Type B pancreatic cell (in vitro differentiated cells): ENCODE measurements at regions not wholly inside any gene's neighbourhood (a gene's known extent, or its start where the extent isn't known, plus 50 kb on each side); places are given as distances from the start of the nearest gene placed in this dataset.

ENCODE experiments used
- DNase-seq: peaks from one replicate; pipeline ENCODE4 v3.0.0; 2021; ENCODE audit warnings: mixed read lengths; ENCODE audit not compliant: unreplicated experiment; ENCODE audit errors: extremely low spot score
- H3K27ac Mint-ChIP-seq: 2 replicates; pipeline ENCODE4 v1.8.0; 2021; ENCODE audit warnings: mild to moderate bottlenecking, mixed read lengths
- H3K27me3 Mint-ChIP-seq: 2 replicates; pipeline ENCODE4 v1.8.0; 2021; ENCODE audit warnings: mixed read lengths
- H3K36me3 Mint-ChIP-seq: 2 replicates; pipeline ENCODE4 v1.8.0; 2021; ENCODE audit warnings: mixed read lengths
- H3K4me1 Mint-ChIP-seq: one replicate; pipeline ENCODE4 v1.8.0; 2021; ENCODE audit warnings: mixed read lengths; ENCODE audit not compliant: unreplicated experiment
- H3K4me3 Mint-ChIP-seq: 2 replicates; pipeline ENCODE4 v1.8.0; 2021; ENCODE audit warnings: mild to moderate bottlenecking, mixed read lengths
- H3K9me3 Mint-ChIP-seq: 2 replicates; pipeline ENCODE4 v1.8.0; 2021; ENCODE audit warnings: mixed read lengths
- CTCF ChIP-seq: fragments of 200-600 bp; sonication (generic); conservative IDR thresholded peaks from 2 replicates; pipeline ENCODE4 v1.5.0; 2021; ENCODE audit warnings: antibody characterized with exemption, mild to moderate bottlenecking

GRCh38 chr11:112828421-112828820 lies 132.8 kb upstream of the NCAM1 start:
- TF ChIP-seq CTCF: no peak
- Mint-ChIP-seq H3K4me1 (peaks cover 15% of the 10 kb centered on the region), H3K36me3 (no peaks in the 10 kb centered on the region), H3K9me3 (peaks cover 4% of the 10 kb centered on the region), H3K27me3 (peaks cover 3% of the 10 kb centered on the region), H3K4me3 (no peak overlapping the region), H3K27ac (no peak overlapping the region)
- DNase-seq: no peak

GRCh38 chr11:112829971-112830654 lies 131.1 kb upstream of the NCAM1 start:
- Mint-ChIP-seq H3K4me3 (no peak overlapping the region), H3K27me3 (peaks cover 3% of the 10 kb centered on the region), H3K4me1 (peaks cover 24% of the 10 kb centered on the region), H3K27ac (no peak overlapping the region), H3K9me3 (peaks cover 4% of the 10 kb centered on the region), H3K36me3 (no peaks in the 10 kb centered on the region)
- no peak for DNase-seq
- no peak for TF ChIP-seq CTCF

GRCh38 chr11:112831041-112831440 lies 130.2 kb upstream of the NCAM1 start:
- DNase-seq: no peak
- Mint-ChIP-seq H3K27ac (no peak overlapping the region), H3K9me3 (peaks cover 4% of the 10 kb centered on the region), H3K4me1 (peaks cover 33% of the 10 kb centered on the region), H3K36me3 (no peaks in the 10 kb centered on the region), H3K27me3 (peaks cover 3% of the 10 kb centered on the region), H3K4me3 (no peak overlapping the region)
- no peak for TF ChIP-seq CTCF

GRCh38 chr11:112831969-112832766 lies 129.1 kb upstream of the NCAM1 start:
- Mint-ChIP-seq H3K9me3 (peaks cover 4% of the 10 kb centered on the region), H3K27ac (no peak overlapping the region), H3K4me1 (peaks cover 28% of the 10 kb centered on the region), H3K36me3 (no peaks in the 10 kb centered on the region), H3K4me3 (no peak overlapping the region), H3K27me3 (peaks cover 3% of the 10 kb centered on the region)
- no peak for TF ChIP-seq CTCF
- DNase-seq: no peak

GRCh38 chr11:112834277-112834755 lies 126.9 kb upstream of the NCAM1 start:
- Mint-ChIP-seq H3K4me1 (peaks cover 35% of the 10 kb centered on the region), H3K27ac (no peak overlapping the region), H3K9me3 (peaks cover 4% of the 10 kb centered on the region), H3K27me3 (peaks cover 3% of the 10 kb centered on the region), H3K36me3 (no peaks in the 10 kb centered on the region), H3K4me3 (no peak overlapping the region)
- DNase-seq: no peak
- TF ChIP-seq CTCF: no peak
